ENCODE measurements at regions not wholly inside any gene's neighbourhood (a gene's known extent, or its start where the extent isn't known, plus 50 kb on each side); places are given as distances from the start of the nearest gene placed in this dataset.

DNA sequence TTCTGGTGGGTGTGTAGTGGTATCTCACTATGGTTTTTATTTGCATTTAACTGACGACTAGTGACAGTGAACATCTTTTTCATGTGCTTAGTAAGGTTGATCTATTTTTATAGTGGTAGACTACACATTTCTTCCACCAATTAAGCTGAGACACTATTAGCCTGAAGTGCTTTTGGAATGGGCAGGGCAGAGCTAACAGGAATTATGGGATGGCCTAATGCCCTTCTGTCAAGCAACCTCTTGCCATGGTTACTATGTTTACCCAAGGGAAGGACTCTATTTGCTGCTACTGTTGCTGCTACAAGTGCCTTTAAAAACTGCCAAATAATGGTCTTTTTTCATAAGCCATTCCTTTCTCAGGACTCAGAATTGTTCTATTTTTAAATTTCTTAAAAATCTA is 676.7 kb upstream of the ACTRT1 start:
- TF ChIP-seq, protein P1, sequence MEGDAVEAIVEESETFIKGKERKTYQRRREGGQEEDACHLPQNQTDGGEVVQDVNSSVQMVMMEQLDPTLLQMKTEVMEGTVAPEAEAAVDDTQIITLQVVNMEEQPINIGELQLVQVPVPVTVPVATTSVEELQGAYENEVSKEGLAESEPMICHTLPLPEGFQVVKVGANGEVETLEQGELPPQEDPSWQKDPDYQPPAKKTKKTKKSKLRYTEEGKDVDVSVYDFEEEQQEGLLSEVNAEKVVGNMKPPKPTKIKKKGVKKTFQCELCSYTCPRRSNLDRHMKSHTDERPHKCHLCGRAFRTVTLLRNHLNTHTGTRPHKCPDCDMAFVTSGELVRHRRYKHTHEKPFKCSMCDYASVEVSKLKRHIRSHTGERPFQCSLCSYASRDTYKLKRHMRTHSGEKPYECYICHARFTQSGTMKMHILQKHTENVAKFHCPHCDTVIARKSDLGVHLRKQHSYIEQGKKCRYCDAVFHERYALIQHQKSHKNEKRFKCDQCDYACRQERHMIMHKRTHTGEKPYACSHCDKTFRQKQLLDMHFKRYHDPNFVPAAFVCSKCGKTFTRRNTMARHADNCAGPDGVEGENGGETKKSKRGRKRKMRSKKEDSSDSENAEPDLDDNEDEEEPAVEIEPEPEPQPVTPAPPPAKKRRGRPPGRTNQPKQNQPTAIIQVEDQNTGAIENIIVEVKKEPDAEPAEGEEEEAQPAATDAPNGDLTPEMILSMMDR (IDR thresholded peaks at IDR 0.05): no peak

DNA sequence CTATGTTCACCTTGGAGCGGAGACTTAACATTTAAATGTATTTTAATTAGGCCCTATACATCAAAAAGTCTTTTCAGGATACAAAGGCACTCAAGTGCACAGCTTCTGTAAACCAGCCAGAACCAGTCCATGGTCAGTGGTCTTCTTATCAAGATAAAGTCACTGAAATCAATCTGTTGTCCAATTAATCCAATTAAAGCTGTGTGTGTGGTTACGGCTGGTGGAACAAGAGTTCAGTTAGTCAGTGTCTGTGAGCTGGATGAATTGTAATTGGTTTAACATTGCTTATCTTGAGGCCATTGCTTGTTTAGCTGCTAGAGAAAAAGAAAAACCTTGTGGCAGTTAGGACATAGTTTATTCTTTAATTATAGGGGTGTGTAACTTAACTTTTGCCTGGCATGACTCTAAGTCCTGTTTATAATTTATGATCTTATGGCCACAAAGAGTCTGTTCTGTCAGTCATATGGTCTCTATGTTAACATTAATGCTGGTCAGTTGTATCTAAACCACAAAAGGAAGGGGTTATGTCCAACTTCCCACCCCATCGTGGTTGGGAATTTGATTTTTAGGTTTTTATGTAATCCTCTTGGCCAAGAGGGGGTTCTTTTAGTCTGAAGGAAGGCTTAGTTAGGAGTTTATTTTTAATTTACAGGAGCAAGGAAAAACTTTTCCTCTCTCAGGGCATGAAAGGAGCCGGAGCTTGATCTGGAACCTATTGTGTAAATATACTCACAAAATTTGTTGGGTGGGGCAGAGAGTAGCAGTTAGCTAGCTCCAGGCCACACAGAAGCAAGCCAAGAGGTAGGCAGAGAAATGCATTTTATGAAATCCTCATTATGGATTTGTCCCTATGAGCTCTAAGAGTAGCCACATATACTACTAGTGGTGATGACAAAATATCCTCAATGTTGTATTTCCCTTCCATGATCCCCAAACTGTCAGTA is 665.7 kb upstream of the ACTRT1 start:
- Histone ChIP-seq H3K9me3 (ENCODE audit: control insufficient read depth, low read length) (no peaks in the 10 kb centered on the region), H3K27ac (no peak overlapping the region), H2AFZ (no peak overlapping the region), H3K4me2 (ENCODE audit: low read length) (no peak overlapping the region), H3K4me3 (ENCODE audit: low read depth, low read length) (no peak overlapping the region), H3K36me3 (ENCODE audit: control insufficient read depth, insufficient read depth, low read length) (no peaks in the 10 kb centered on the region), H3K27me3 (ENCODE audit: control insufficient read depth, insufficient read depth, low read length) (no peaks in the 10 kb centered on the region), H3K79me2 (no peaks in the 10 kb centered on the region), H3K4me1 (no peaks in the 10 kb centered on the region), H3K9ac (no peak overlapping the region)
- TF ChIP-seq, protein P1 (IDR thresholded peaks at IDR 0.05): no peak

More for the DNA sequence above, 676.7 kb upstream of the ACTRT1 start:
- Histone ChIP-seq H3K79me2 (no peaks in the 10 kb centered on the region), H3K9me3 (ENCODE audit: control insufficient read depth, low read length) (no peaks in the 10 kb centered on the region), H3K9ac (no peak overlapping the region), H3K4me2 (ENCODE audit: low read length) (no peak overlapping the region), H3K27me3 (ENCODE audit: control insufficient read depth, insufficient read depth, low read length) (no peaks in the 10 kb centered on the region), H2AFZ (no peak overlapping the region), H3K27ac (no peak overlapping the region), H3K4me1 (no peaks in the 10 kb centered on the region), H3K36me3 (ENCODE audit: control insufficient read depth, insufficient read depth, low read length) (no peaks in the 10 kb centered on the region), H3K4me3 (ENCODE audit: low read depth, low read length) (no peak overlapping the region)

DNA sequence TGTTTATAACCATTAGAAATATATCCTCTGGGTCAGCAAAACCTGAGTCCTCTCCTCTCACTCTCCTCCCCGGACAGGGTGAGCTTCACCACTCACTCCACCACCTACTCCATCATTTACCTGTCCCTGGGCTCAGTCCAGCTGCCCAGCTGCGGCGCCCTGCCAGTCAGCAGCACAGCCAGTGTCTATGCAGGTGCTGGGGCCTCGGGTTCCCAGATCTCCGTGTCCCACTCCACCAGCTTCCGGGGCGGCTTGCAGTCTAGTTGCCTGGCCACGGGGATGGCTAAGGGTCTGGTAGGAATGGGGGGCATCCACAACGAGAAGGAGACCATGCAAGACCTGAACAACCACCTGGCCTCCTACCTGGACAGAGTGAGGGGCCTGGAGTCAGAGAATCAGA is 662.2 kb upstream of the ACTRT1 start:
- H2AFZ ChIP-seq: no peak overlapping the region
- H3K27me3 ChIP-seq (ENCODE audit: control insufficient read depth, insufficient read depth, low read length): no peaks in the 10 kb centered on the region
- H3K4me2 ChIP-seq (ENCODE audit: low read length): no peak overlapping the region
- H3K4me1 ChIP-seq: no peaks in the 10 kb centered on the region
- H3K9me3 ChIP-seq (ENCODE audit: control insufficient read depth, low read length): no peaks in the 10 kb centered on the region
- H3K9ac ChIP-seq: no peak overlapping the region
- H3K4me3 ChIP-seq (ENCODE audit: low read depth, low read length): no peak overlapping the region
- TF ChIP-seq, protein P1 (IDR thresholded peaks at IDR 0.05): no peak
- H3K36me3 ChIP-seq (ENCODE audit: control insufficient read depth, insufficient read depth, low read length): no peaks in the 10 kb centered on the region
- no peak overlapping the region for H3K27ac ChIP-seq
- H3K79me2 ChIP-seq: no peaks in the 10 kb centered on the region

DNA sequence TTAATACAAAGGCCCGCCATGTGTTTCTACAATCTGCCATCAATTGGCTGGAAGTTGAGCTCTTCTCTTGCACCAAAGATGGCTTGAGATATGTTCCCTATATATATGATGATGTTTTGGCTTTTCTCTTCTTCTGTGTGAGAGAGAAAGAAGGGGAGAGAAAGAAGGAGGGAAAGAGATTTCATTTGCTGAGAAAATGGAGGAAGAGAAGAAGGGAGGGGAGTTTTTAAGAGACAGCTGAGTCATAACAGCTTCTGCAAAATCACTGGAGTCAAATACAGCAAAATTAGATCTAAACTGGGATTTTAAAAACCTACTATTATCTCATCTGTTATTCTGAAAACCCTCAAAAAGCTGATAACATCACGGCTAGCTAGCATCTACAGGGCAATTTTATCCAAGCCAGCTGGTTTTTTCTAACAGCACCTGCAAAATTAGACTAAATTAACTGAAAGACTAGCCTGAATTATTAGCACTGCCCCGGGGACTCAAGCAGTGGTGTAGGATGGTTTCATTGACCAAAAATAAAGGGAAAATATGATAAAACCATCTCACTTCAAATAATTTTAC is 647.6 kb upstream of the ACTRT1 start:
- H3K4me3 ChIP-seq (ENCODE audit: low read depth, low read length): no peak overlapping the region
- H3K4me1 ChIP-seq: no peaks in the 10 kb centered on the region
- H3K27me3 ChIP-seq (ENCODE audit: control insufficient read depth, insufficient read depth, low read length): no peaks in the 10 kb centered on the region
- H3K4me2 ChIP-seq (ENCODE audit: low read length): no peak overlapping the region
- H3K36me3 ChIP-seq (ENCODE audit: control insufficient read depth, insufficient read depth, low read length): no peaks in the 10 kb centered on the region
- H2AFZ ChIP-seq: no peak overlapping the region
- TF ChIP-seq, protein P1 (IDR thresholded peaks at IDR 0.05): no peak
- no peaks in the 10 kb centered on the region for H3K9me3 ChIP-seq (ENCODE audit: control insufficient read depth, low read length)
- H3K27ac ChIP-seq: no peak overlapping the region
- no peak overlapping the region for H3K9ac ChIP-seq
- H3K79me2 ChIP-seq: no peaks in the 10 kb centered on the region

Data from parathyroid adenoma (tissue), 2 donors.